ENCODE measurements at regions not wholly inside any gene's neighbourhood (a gene's known extent, or its start where the extent isn't known, plus 50 kb on each side); places are given as distances from the start of the nearest gene placed in this dataset.

GRCh38 chr18:56089612-56090258, 501.7 kb upstream of the TCF4 start:
- no peak overlapping the region for H3K4me3 ChIP-seq
- H3K36me3 ChIP-seq = no peaks in the 10 kb centered on the region
- no peak for DNase-seq
- H3K4me1 ChIP-seq = no peaks in the 10 kb centered on the region
- TF ChIP-seq CTCF (IDR thresholded peaks at IDR 0.05) (no peak), POLR2A (IDR thresholded peaks at IDR 0.05) (no peak)
- H3K27ac ChIP-seq = no peak overlapping the region
- intact Hi-C loops (cut with DNase I) = no loop called here
- no peaks in the 10 kb centered on the region for H3K27me3 ChIP-seq
- 83 to 88% methylated on average over 4 of the region's 4 CpGs for WGBS, 2 donors
- H3K9me3 ChIP-seq = no peaks in the 10 kb centered on the region

- WGBS, 2 donors = 93 to 97% methylated on average over 4 of the region's 7 CpGs
Observed at GRCh38 chr18:56086786-56087185, 498.8 kb upstream of the TCF4 start.

GRCh38 chr18:56086176-56086575, 498.2 kb upstream of the TCF4 start:
- Histone ChIP-seq H3K4me1 (peaks cover 0 to 16% (median 10%) of the 10 kb centered on the region in 3 donors), H3K9me3 (no peaks in the 10 kb centered on the region), H3K27me3 (no peaks in the 10 kb centered on the region), H3K36me3 (no peaks in the 10 kb centered on the region), H3K4me3 (no peak overlapping the region), H3K27ac (peak overlapping the region in 1 of 4 donors; percentile 34)
- TF ChIP-seq CTCF (IDR thresholded peaks at IDR 0.05) = no peak
- no peak for TF ChIP-seq POLR2A (IDR thresholded peaks at IDR 0.05)
- 88 to 89% methylated on average over 4 of the region's 4 CpGs for WGBS, 2 donors
- intact Hi-C loops (cut with DNase I) = no loop called here
- no peak for DNase-seq

More at GRCh38 chr18:56086786-56087185, 498.8 kb upstream of the TCF4 start:
- H3K27me3 ChIP-seq = no peaks in the 10 kb centered on the region
- no peak for TF ChIP-seq CTCF (IDR thresholded peaks at IDR 0.05)
- TF ChIP-seq POLR2A (IDR thresholded peaks at IDR 0.05) = no peak
- H3K4me1 ChIP-seq = peaks cover 0 to 16% (median 10%) of the 10 kb centered on the region in 3 donors
- no peaks in the 10 kb centered on the region for H3K9me3 ChIP-seq
- intact Hi-C loops (cut with DNase I) = no loop called here
- H3K36me3 ChIP-seq = no peaks in the 10 kb centered on the region
- no peak for DNase-seq
- H3K4me3 ChIP-seq = no peak overlapping the region
- H3K27ac ChIP-seq = peak overlapping the region in 1 of 4 donors; percentile 24

GRCh38 chr18:56085551-56085950, 497.6 kb upstream of the TCF4 start:
- Histone ChIP-seq H3K4me1 (peaks cover 0 to 16% (median 10%) of the 10 kb centered on the region in 3 donors), H3K27ac (no peak overlapping the region), H3K4me3 (no peak overlapping the region), H3K36me3 (no peaks in the 10 kb centered on the region), H3K27me3 (no peaks in the 10 kb centered on the region), H3K9me3 (no peaks in the 10 kb centered on the region)
- intact Hi-C loops (cut with DNase I) = no loop called here
- WGBS, 2 donors = 42 to 44% methylated on average over 5 of the region's 5 CpGs
- DNase-seq = no peak
- TF ChIP-seq POLR2A (IDR thresholded peaks at IDR 0.05) = no peak
- no peak for TF ChIP-seq CTCF (IDR thresholded peaks at IDR 0.05)

- Histone ChIP-seq H3K27ac (peak overlapping the region in 2 of 4 donors; percentile 10 to 38), H3K9me3 (no peaks in the 10 kb centered on the region), H3K4me1 (peaks cover 0 to 16% (median 10%) of the 10 kb centered on the region in 3 donors), H3K27me3 (no peaks in the 10 kb centered on the region), H3K36me3 (no peaks in the 10 kb centered on the region), H3K4me3 (no peak overlapping the region)
- TF ChIP-seq CTCF (IDR thresholded peaks at IDR 0.05) (no peak), POLR2A (IDR thresholded peaks at IDR 0.05) (no peak)
- 50 to 52% methylated on average over 8 of the region's 8 CpGs for WGBS, 2 donors
- intact Hi-C loops (cut with DNase I) = no loop called here
- DNase-seq = no peak
Observed at GRCh38 chr18:56083523-56084287, 495.7 kb upstream of the TCF4 start.
